ENCODE measurements at regions not wholly inside any gene's neighbourhood (a gene's known extent, or its start where the extent isn't known, plus 50 kb on each side); places are given as distances from the start of the nearest gene placed in this dataset.

DNA sequence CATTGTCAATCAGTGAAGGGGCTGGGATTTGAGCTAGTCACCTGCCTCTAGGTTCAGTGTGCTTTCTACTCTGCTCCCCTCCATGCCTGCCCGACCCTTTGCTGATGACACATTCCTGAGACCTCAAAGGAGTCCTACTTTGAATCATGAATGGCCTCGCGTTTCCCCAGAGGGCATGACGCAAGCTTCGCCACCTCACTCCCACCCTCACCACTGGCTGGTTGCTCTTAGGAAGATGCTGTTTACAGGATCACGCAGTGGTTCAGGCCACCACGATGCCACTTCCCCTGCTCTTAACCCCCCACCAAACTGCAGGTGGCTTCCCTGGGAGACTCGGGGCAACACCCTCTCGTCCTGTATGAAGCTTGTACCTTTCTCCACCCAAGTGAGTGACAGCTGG lies 62.9 kb upstream of the B3GAT1 start:
- no peak for TF ChIP-seq CTCF (conservative IDR thresholded peaks at IDR 0.05)
- Histone ChIP-seq H2AK5ac (ENCODE audit: insufficient read length, low read length) (no peak overlapping the region), H4K91ac (ENCODE audit: insufficient read length, low read depth, low read length) (no peak overlapping the region), H2BK120ac (ENCODE audit: low read depth, low read length, poor library complexity, severe bottlenecking) (no peak overlapping the region), H2AFZ (ENCODE audit: low read length) (no peak overlapping the region), H3K27me3 (ENCODE audit: insufficient read depth, low read length) (no peaks in the 10 kb centered on the region; the same call in 1 of the 2 replicates), H3K4me1 (ENCODE audit: insufficient read depth, low read length) (peaks cover 6% of the 10 kb centered on the region; the same call in 1 of the 2 replicates), H3K79me2 (ENCODE audit: insufficient read depth, low read length) (no peaks in the 10 kb centered on the region), H3K79me1 (ENCODE audit: insufficient read depth, low read depth, low read length, poor library complexity, severe bottlenecking) (no peaks in the 10 kb centered on the region), H3K4me2 (ENCODE audit: insufficient read depth, insufficient read length, low read length) (no peak overlapping the region), H3K9ac (ENCODE audit: extremely low read depth, insufficient read length, low read length) (no peak overlapping the region), H3K27ac (ENCODE audit: insufficient read length, low read depth, low read length) (no peak overlapping the region), H4K5ac (ENCODE audit: insufficient read length, low read depth, low read length) (no peak overlapping the region), H3K56ac (ENCODE audit: insufficient read length, low read depth, low read length) (no peak overlapping the region), H3K9me3 (ENCODE audit: control insufficient read depth, low read depth, low read length) (no peaks in the 10 kb centered on the region), H4K8ac (replicated peaks; ENCODE audit: insufficient read length, low read depth, low read length) (no peak overlapping the region), H3K23me2 (ENCODE audit: insufficient read length, low read depth, low read length, poor library complexity, severe bottlenecking) (no peaks in the 10 kb centered on the region), H2BK12ac (ENCODE audit: insufficient read length, low read depth, low read length) (no peak overlapping the region), H2BK20ac (ENCODE audit: low read depth, low read length, poor library complexity, severe bottlenecking) (no peak overlapping the region), H2BK15ac (ENCODE audit: low read depth, low read length) (no peak overlapping the region), H4K20me1 (ENCODE audit: control insufficient read depth, insufficient read depth, insufficient read length) (no peaks in the 10 kb centered on the region), H3K14ac (ENCODE audit: insufficient read depth, low read length) (no peak overlapping the region), H3K18ac (ENCODE audit: insufficient read length, low read depth, low read length) (no peak overlapping the region), H2BK5ac (ENCODE audit: insufficient read length, low read length) (no peak overlapping the region), H3K23ac (ENCODE audit: insufficient read length, low read depth, low read length) (no peak overlapping the region), H3T11ph (ENCODE audit: low read length) (no peak overlapping the region), H3K4ac (ENCODE audit: low read depth, low read length) (no peak overlapping the region)
- no peak overlapping the region for H3K4me3 Mint-ChIP-seq
- WGBS (ENCODE audit: extremely low coverage, insufficient read length, low lambda C conversion rate) = no CpG with 5 or more reads among the region's 9 CpGs
- no peaks in the 10 kb centered on the region; a peak in 1 of 5 replicates for H3K9me3 Mint-ChIP-seq
- H3K27me3 Mint-ChIP-seq (ENCODE audit: low read depth) = peaks cover 47% of the 10 kb centered on the region
- peak; percentile 15 for DNase-seq
- H3K4me1 Mint-ChIP-seq = peaks cover 28 to 35% of the 10 kb centered on the region in 2 experiments
- no peak overlapping the region for H3K27ac Mint-ChIP-seq
- H3K36me3 Mint-ChIP-seq (ENCODE audit: insufficient read depth in 1 of 3, low read depth in 3 of 3) = no peaks in the 10 kb centered on the region
